Left kidney (tissue), 1 donor: ENCODE measurements at regions not wholly inside any gene's neighbourhood (a gene's known extent, or its start where the extent isn't known, plus 50 kb on each side); places are given as distances from the start of the nearest gene placed in this dataset.

Experiments used
- DNase-seq: peaks from one replicate; pipeline ENCODE4 v3.0.0-alpha.2; 2013

DNA sequence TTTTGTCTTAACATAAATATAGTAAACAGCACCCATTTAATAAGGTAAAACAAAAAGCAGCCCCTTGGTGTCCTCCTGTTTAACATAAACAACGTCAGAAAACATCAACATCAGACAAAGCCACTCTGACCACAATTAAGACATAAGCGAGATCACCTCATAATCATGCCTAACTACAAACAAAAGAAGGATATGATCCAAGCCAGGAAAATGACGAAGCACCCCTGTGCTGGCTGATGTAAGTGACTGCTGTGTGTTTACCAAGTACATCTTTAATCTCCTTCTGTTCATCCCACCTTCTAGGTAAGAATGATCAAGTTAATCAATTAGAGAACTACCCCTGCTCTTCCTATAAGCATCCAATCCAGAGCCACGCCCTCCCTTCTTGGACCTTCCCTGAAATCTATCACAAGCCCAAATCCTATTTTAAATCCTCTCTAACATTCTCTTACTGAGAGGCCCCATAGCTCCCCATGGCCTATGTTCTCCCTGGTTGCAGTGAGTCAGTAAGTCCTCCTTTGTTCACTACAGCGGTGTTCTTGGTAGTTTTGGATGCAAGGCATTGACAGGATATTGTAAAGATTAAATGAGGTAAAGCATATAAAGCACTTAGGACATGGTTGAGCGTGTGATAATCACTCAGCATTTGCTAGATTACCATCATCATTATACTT lies 424.2 kb downstream of the TSN start:
- no peak for DNase-seq

- DNase-seq, result no peak
These were observed 425.5 kb downstream of the TSN start for GRCh38 chr2:122180972-122181371.

DNA sequence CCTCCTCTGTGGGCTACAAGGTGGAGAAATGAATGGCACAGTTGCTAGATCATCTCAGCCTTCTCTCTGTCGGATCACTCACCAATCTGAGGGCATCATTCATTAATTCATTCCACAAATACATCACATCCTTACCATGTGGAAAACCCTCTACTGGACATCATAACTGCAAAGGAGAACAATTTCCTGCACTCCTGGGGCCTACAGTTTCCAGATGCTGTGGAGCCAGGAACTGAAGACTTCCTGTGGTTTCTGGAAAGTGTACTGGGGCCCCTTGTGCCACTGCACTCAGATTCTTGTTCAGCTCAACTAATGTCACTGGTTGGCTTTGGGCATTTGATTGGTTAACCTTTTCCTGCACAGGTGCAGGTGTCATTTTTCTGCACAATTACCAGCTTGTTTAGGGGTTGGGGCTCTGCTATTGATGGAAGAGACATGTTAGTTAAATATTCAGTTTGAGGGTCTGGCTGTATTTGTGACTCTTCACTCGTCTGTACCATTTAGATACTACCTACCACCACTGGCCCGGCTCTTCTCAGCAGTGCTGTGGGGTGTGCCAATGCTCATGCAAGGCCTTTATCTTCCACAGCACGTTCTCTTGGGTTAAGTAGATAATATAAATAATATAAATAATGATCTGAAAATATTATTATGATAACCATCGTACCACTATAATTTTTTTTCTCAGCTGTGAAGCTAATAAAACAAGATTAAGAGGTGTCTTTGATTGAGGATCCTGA lies 427.3 kb downstream of the TSN start:
- DNase-seq, result no peak

DNA sequence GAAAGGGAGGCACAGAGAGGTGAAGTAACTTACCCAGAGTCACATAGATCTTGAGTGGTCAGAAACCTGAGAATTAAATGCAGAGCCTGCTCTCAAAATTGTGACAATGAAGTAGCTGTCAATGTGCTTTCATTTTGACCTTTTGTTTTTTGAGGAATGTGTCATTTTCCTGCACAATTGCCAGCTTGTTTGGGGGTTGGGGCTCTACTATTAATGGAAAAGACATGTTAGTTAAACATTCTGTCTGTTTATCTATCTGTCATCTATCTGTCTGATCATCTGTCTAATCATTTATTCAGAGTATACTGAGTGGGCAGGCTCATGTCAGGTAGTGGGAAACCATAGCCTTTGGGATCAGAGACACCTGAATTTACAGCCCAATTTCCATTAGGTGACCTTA lies 428.4 kb downstream of the TSN start:
- DNase-seq, result no peak

- DNase-seq, result no peak
These were observed 431.3 kb downstream of the TSN start for GRCh38 chr2:122186761-122187222.

DNA sequence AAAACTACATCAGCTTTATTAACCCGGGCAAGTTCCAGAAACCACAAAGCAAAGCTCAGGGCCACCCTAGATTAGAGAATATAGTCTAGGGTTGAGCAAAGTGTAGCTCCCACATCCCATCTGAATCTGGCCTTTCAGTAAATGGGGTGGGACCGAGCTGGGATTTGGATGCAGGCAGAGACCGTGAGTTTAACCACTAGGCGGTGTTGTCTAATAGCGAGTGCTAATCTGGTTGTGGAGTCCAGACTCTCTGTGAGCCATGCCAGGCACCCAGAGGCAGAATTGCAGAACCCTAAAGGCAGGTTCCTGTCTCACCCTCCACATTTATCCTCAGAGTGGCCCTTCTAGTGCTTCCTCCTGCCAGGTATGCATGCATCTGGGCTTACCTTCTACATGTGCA lies 435.9 kb downstream of the TSN start:
- DNase-seq, result peak; percentile 39

DNA sequence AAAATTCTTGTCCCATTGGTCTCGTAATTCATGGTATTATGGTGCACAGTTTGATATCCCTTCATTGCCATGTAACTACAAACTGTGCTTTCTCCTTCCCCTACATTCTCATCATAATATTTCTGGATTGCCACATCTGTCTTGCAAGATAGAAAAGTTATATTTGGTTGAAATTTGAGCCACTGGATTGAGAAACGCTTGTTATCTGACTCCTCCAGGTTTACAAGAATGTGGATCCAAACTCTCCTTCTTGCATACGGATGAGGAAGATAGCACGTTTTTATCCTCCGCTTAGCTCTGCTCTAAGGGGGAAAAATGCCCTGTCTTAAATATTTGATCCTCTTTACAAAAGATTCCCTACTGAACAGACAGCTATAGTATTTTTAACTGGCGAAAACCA lies 438.2 kb downstream of the TSN start:
- no peak for DNase-seq

GRCh38 chr2:122194546-122194945 lies 439.1 kb downstream of the TSN start:
- DNase-seq, result no peak

DNA sequence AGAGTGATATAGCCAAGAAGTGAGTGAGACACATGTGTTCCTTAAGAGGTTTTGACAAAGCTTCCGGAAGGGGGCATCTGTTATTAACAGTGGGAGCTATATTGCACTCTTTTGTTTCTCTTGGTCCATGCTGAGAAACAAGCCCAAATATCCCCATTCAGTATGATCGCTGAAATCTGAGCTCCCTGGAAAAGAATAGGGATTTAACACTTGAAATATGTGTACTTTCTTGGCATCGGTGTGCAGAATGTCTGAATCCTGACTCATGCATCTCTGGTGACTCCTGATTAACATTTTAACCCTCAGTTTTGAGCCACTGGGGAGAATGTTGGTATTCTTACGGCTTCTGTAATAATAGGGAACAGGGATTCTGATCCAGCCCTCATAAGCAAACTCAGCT lies 448.1 kb downstream of the TSN start:
- no peak for DNase-seq

DNA sequence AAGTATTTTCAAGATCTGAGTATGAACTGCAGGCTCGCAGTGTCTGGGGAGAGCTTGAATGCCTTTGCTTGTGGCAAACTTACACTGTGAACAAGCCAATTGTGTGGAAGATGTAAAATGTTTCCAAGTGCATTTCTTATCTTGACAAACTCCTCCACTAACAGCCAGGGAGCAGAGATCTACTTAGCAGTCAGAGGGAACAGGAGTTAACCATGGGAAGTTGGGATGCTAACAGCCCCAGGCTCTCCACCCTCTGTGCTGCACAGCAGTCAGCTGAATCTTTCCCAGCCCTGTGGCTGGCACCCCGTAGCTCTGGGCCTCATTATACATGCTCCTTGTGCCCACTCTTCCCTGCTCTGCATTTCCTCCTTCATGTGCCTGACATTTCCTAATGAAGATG lies 450.2 kb downstream of the TSN start:
- DNase-seq, result no peak

DNA sequence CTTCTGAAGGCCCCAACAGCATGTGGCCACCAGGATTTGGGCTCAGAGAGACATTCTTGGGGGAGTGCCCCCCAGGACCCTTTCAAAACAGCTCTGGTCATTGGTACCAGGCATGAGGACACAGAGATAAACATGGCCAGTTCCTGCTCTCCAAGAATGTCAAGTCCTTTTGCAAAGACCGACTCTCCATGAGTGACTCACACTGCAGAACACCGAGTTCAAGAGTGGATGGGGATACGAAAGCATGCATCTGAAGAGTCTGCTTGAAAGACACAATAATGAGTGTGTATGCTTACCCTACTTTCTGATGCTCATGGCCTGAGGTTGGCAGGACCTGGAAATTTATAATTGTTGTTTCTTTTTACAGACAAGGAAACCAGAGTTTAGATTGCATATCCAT lies 450.6 kb downstream of the TSN start:
- no peak for DNase-seq

GRCh38 chr2:122209377-122209776 lies 453.9 kb downstream of the TSN start:
- no peak for DNase-seq

- DNase-seq, result no peak
These were observed 454.6 kb downstream of the TSN start for GRCh38 chr2:122210065-122210464.

- no peak for DNase-seq
These were observed 455.7 kb downstream of the TSN start for GRCh38 chr2:122210898-122211856.

- no peak for DNase-seq
These were observed 457.9 kb downstream of the TSN start for GRCh38 chr2:122213312-122213711.

DNA sequence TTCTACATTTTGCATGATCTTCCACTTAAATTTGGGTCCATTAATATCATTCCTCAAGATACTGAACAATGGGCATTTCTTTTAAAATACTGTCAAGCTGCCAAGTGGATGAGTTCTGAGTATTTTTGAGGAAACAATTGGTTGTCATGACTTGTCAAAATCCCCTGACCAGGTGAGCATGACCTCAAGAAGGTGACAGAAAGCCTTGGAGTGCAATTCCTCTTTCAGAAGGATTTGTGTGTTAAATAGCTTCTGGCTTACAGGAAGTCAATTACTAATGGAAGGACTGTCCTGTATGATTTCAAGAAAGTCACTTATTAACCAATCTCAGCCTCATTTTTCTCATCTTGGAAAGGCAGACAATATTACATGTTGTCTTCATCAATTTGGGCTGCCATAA lies 460.6 kb downstream of the TSN start:
- no peak for DNase-seq

GRCh38 chr2:122216901-122217300 lies 461.4 kb downstream of the TSN start:
- no peak for DNase-seq

GRCh38 chr2:122218596-122218995 lies 463.1 kb downstream of the TSN start:
- peak; percentile 7 for DNase-seq

DNA sequence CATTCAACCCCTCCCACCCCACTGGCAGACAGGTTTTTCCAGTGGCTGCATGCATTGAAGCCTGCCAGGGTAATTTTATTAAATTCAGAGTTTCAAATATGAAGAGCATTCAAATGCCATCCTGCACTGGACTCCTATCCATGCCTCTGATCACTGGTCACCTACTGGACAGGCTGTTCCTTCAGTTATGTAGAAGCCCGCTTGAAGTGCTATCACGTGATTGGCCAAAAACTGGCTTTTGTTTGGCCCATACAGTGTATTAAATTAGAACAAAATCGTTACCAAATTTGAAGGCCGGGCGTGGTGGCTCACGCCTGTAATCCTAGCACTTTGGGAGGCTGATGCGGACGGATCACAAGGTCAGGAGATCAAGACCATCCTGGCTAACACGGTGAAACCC lies 464.1 kb downstream of the TSN start:
- no peak for DNase-seq

DNA sequence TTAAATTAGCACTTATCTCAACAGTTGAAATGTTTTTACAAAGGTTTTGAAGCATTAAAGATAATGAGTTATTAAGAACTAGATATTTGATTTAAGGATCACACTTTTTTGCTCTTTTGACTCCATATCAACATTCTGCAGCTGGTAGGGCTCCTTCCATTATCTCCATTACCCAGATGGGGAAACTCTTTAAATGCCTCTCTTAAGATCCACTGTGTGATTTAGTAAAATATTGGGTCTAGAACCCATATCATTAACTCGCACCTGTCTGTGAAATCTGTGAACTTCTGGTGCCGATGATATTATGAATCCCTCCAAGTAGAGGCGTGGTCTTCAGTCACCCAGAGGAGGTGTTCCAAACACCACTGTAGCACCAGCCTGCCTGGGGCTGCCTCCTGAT lies 466.2 kb downstream of the TSN start:
- no peak for DNase-seq

DNA sequence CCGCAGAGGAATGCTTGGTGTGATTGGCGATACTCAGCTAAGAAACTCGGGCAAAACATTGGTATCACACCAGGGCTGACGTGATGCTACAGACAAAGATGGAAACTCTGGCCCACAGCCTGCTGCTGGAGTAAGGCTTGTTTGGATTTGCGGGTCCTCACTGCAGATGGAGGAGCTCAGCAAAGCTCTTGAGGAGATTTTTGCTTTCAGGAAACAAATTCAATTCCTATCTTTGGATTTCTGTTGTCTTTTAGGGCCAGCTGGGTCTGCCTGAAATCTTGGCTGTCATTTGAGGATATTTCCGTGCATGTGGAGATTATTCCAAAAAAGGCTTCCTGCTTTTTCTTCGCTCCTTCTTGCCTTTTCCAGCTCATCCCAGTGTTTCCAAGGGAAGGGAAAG lies 475.8 kb downstream of the TSN start:
- DNase-seq, result no peak

GRCh38 chr2:122233372-122233771 lies 477.9 kb downstream of the TSN start:
- no peak for DNase-seq
